ENCODE measurements at regions not wholly inside any gene's neighbourhood (a gene's known extent, or its start where the extent isn't known, plus 50 kb on each side); places are given as distances from the start of the nearest gene placed in this dataset.

- no peak for DNase-seq
Measured at GRCh38 chr5:29370248-29370647, 1823.2 kb upstream of the CDH6 start.

DNA sequence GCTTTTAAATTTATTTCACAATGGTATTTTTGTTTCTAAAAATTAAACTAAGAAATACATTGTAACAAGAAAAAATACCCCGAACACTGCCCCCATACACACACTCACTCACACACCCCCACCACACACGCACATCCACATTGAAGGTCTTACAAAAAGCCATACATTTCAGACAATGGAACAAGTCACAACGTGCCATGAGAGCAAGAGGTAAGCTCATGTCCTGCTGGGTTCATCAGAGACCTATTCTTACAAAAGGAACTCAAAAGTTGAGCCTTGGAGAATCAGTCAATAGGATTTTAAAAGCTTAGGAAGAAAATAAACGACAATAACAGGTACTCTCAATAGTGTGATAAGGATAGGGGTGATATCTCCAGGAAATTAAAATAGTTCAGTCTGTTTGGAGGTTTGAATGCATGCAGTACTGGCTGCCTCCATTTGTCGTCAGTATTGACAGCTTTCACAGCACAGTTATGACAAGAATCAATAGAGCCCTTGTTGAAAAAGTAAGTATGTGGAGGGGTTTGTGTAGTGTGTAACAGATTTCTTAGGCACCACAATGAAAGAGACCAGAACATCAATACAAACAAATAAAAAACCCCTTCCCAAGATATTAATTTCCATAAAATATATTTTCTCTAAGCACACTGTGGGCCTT lies 1826.2 kb upstream of the CDH6 start:
- no peak for DNase-seq

GRCh38 chr5:29351170-29351569 lies 1842.3 kb upstream of the CDH6 start:
- DNase-seq = no peak

- DNase-seq = no peak
Measured at GRCh38 chr5:29337030-29337429, 1856.5 kb upstream of the CDH6 start.

DNA sequence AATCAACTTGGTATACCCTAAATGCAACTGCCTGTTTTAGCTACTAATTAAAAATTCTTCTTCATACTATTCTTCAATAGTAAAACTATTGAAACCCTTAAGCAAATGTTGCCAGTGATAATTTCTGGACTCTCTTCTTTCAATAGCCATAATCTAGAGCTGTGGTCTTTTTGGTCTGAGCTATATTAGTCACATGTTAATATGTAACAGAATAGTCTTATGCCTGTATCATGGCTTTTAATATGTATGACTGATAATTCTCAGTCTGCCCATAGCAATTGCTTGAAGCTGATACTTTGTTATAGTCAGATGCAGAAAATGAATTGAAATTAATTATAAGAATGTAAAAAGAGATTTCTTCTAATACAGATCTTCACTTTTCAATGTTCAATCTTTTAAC lies 1871.9 kb upstream of the CDH6 start:
- DNase-seq = no peak

GRCh38 chr5:29309359-29309758 lies 1884.1 kb upstream of the CDH6 start:
- no peak for DNase-seq

- no peak for DNase-seq
Measured at GRCh38 chr5:29307478-29307877, 1886.0 kb upstream of the CDH6 start.

- DNase-seq = no peak
Measured at GRCh38 chr5:29304545-29304944, 1888.9 kb upstream of the CDH6 start.

GRCh38 chr5:29296548-29296947 lies 1896.9 kb upstream of the CDH6 start:
- DNase-seq = no peak

GRCh38 chr5:29277642-29278041 lies 1915.8 kb upstream of the CDH6 start:
- DNase-seq = no peak

DNA sequence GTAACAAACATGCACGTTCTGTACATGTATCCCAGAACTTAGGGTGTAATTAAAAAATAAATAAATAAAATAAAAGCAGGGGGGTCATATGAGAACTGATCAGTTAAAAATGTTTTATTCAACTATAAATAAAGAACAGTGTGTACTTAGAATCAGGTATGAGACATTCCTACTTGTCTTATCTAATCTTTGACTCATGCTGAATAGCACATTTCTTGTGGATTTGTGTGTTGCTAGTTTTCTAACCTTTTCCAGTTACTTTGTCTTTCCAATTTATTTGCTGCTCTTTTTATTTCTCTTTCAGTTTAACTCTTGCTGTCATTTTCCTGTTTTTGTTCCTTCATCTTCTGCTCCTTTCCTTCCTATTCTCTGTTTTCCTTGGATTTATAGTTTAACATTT lies 1917.1 kb upstream of the CDH6 start:
- DNase-seq = no peak

DNA sequence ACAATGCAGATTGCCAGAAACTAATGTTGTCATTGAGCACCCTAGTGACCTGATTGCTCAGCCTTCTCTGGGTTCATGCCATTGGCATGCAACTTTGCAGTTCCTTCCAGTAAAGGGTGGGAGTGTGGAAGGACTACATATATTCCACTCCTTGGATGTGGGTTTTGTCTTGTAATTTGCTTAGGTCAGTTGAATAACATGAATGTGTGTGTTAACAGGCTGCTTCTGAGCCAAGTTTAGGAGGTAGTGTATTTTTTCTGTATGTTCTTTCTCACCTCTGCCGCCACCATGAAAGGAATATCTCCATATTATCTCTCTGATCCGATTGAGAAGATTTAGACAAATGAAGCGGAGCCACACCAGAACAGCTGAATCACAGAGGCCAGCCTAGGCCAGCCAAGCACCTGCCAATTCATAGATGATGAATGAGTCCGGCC lies 1929.6 kb upstream of the CDH6 start:
- DNase-seq = peak; percentile 45

DNA sequence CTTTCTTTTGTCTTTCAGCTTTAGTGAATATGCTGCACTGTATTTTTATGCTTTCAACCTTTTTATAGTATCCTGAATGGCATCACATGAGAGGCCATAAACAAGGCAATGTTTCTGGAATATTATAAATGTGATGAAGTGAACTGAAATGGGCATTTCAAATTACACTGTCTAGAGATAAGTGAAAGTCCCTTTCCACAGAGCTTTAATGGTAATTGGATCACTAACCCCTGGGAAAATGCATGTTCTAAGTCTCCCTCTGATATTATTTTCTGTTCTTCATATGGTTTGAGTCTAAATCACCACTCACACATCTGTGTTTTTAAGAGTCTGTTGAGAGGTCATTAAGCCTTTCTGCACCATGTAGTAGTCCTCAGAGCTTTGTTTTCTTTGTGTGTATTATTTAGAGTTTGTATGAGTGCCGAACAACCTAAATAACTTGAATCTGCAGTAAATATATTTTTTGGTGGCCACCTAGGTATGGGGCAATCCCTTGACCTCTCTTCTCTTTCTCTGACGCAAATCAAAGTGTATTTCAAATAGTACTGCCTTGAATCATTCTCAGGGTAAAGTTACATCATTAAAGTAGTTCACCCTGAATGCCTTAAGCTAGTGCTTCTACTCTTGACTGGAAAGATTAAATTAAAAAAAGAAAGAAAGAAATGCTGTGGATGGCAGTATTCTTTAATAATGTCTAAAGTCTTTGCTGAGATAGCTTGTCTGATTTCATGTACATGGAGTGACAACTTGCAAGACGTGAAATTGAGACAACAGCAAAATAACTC lies 1931.0 kb upstream of the CDH6 start:
- no peak for DNase-seq

DNA sequence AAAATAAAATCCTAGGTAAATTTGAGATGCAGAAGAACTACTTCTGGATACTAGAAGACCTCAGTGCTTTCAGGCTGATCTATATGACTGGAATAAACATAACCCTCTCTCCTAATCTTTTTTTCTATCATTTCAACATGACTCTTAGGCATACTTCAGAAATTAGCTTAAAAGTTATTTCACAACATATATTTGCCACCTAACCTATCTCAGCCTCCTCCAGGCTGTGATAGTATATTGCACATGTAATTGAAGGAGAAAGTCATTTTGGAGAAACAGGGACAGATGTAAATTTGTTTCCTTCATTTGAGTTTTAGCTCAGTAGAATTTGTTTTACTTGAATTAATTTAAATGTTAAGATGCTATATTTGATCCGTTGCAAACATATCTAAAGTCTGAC lies 1932.3 kb upstream of the CDH6 start:
- DNase-seq = no peak

DNA sequence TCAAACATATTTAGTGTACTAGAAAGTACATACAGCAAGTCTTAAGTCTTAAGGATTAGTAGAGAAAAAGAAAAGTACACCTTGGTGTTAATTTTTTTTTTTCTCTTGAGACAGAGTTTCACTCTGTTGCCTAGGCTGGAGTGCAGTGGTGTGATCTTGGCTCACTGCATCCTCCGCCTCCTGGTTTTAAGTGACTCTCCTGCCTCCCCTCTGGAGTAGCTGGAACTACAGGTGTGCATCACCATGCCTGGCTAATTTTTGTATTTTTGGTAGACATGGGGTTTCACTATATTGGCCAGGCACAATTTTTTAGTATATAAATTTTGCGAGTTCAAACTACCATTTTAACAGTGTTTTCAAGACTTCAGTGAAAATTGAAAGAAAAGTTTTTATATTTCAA lies 1941.1 kb upstream of the CDH6 start:
- DNase-seq = no peak

DNA sequence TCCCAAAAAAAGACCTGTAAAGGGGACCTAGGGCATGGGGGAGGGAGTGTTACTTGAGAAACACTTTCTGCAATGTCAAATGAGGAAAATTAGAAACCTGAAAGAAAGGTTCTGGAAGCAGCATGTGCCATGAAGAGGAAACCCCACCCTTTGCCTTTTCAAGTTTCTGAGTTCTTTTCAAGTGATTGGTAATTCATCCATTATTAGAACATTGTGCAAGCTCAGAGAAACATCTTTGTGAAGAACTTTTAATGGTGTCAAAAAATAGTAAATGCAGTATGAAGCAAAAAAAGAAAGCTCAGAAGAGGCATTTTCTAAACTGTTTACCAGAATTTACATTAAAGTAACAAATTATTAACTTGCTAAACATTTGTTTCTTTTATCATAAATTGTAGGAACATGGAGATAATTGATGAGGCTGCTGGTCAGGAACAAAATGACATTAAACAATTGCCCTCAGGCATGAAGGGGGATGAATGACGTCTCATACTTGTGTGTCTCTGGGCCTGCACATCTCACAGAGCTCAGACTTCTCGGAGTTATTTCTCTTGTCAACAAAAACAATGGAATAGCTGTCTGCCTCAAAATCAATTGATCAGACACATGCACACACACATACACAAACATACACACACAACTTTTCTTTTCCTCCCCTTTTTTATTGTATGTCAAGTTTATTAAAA lies 1946.0 kb upstream of the CDH6 start:
- no peak for DNase-seq

DNA sequence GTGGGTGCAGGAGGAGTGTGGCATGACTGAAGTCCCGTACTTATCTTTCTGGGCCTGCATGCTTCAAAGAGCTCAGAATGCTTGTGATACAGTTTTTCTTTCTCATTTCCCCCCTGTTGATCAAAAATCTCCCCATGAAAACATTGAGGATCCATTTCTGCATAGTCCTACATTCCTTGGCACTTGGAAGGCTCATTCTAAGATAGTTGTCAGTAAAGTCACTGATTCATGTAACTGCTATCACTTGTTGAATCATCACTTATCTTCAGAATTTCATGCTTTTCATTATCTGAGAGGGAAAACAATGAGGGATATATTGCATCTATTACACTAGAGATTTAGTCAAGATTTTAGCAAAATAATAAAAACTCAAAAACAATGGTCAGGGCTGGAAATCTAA lies 1953.1 kb upstream of the CDH6 start:
- DNase-seq = no peak

DNA sequence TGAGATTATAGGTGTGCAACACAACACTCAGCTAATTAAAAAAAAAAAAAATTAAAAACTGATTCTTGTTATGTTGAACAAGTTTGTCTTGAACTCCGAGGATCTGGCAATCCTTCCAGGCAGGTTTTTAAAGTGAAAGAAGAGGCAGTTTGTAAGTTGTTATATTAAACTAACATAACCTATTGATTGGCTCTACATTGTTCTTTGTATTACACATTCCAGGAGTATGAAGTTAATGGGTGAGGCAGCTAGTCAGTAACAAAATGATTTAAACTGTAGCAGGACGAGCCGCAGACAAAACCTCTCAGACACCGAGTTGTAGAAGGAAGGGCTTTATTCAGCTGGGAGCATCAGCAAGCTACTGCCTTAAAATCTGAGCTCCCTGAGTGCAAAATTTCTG lies 1953.9 kb upstream of the CDH6 start:
- DNase-seq = no peak

DNA sequence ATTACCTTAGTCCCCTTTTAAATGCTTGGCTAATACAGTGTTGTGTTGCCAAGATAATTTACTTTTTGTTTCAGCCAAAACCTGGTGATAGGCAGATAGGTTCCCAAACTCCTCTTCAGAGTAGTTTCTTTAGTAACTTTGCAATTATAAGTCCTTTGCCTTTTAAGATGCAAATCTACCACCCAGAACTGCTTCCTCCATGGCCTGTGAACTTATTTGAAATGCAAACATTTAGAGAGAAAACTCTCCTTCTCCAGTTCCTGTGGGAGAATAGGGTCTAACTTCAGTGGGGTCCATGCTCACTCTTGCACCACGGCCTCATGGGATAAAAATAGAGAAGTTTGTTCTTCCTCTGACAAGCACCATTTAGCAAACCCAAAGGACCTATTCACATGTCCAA lies 1955.4 kb upstream of the CDH6 start:
- DNase-seq = no peak

- no peak for DNase-seq
Measured at GRCh38 chr5:29231154-29231553, 1962.3 kb upstream of the CDH6 start.

DNA sequence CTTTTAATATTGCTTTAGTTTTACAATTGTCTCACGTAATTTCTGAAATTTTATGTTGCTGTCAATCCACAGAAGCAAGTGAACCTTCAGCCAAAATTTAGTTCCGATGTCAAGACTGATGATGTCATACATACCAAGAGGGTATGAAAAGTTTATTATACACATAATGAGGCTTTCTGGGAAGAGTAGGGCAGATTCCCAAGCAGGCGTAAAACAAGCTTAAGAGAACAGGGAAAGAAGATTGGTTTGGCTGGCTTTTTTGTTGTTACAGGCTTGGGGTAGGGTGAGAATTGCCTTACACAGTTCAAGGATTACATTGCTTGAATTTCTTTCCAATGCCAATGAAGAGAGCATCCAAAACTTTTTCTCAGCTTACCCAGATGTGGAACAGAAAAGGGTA lies 1962.9 kb upstream of the CDH6 start:
- DNase-seq = no peak

GRCh38 chr5:29229461-29229860 lies 1964.0 kb upstream of the CDH6 start:
- DNase-seq = no peak

DNA sequence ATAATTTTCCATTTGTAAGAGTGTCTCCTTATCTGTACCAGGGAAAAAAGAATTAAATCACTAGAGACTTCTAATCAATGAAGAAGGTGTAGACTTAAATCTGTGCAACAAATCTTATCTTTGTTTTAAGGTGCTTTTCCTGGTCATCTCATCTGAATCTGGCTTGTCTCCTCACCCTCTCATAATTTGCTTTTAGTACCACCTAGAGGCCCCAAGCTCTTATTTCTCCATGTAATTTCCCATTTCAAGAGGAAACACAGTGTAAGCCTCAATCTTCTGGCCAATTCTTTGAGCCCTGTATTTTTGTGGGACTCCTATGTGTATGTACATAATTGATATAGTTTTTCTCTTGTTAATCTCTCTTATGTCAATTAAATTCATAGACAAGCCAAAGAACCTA lies 1975.3 kb upstream of the CDH6 start:
- no peak for DNase-seq

- no peak for DNase-seq
Measured at GRCh38 chr5:29214839-29215238, 1978.6 kb upstream of the CDH6 start.
